ENCODE measurements at regions not wholly inside any gene's neighbourhood (a gene's known extent, or its start where the extent isn't known, plus 50 kb on each side); places are given as distances from the start of the nearest gene placed in this dataset.

- TF ChIP-seq CTCF (IDR thresholded peaks at IDR 0.05), result no peak
- TF ChIP-seq POLR2A (IDR thresholded peaks at IDR 0.05), result no peak
Observed at GRCh38 chr4:77438549-77438948, 167.1 kb upstream of the CXCL13 start.
